HUDEP-2 (cell line): ENCODE measurements at regions not wholly inside any gene's neighbourhood (a gene's known extent, or its start where the extent isn't known, plus 50 kb on each side); places are given as distances from the start of the nearest gene placed in this dataset.

ENCODE experiments used
- DNase-seq, 76 experiments: peaks; one replicate each; lab custom pipeline; 2025; ENCODE audit not compliant: unreplicated experiment in 76 of 76; lab: John Stamatoyannopoulos, UW

DNA sequence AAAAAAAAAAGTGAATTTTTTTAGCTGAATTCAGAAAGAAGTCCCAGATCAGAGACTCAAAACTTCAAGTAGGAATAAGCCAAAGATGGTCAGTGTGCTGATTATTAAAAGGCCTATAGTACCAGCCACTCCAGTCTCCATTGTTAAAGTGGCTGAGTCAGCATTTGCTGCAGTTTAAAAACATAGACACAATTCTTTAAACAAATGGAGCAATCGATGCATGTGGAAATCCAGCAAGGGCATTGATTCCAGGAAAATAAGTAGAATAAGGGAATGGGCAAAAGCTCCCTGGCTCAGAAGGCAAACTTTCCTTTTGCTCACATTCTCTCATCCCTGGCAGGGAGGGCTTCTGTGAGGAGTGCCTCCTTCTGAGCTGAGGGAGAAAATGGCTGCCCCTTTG is 317.6 kb downstream of the LRIG3 start:
- no peak for DNase-seq

DNA sequence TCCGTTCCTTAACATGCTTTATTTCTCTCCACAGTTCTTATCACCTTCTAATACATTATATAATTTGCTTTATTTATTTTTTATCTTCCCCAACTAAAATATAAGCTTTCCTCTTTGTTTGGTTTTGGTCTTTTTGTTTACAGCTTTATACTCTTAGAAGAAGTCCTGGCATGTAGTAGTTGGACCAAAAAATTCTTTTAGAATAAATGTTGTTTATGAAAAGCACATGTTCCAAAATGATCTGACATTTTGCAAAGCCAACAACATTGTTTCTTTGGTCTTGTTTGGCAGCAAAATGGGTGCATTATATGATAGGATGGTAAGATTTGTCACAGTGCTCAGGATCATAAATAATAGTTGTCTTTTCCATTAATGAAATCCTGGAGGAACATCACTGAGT is 312.5 kb downstream of the LRIG3 start:
- no peak for DNase-seq

DNA sequence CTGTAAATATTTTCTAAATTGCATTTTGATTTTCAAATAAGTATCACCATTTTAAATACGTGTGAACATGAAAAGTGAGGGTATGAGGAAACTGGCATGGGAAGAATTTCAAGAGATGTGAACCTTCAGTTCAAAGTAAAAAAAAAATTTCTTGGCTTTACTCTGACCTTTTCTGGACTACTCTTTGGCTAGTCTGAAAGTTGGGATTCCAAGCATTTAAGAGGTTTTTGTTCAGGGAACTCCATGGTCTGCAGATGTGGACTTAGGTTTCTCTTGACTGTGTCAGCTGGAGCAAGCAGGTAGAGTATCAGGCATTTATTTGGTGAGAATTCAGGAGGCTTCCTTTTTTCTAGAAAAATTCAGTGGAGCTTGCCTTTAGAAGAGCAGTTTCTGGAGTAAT is 311.6 kb downstream of the LRIG3 start:
- no peak for DNase-seq

DNA sequence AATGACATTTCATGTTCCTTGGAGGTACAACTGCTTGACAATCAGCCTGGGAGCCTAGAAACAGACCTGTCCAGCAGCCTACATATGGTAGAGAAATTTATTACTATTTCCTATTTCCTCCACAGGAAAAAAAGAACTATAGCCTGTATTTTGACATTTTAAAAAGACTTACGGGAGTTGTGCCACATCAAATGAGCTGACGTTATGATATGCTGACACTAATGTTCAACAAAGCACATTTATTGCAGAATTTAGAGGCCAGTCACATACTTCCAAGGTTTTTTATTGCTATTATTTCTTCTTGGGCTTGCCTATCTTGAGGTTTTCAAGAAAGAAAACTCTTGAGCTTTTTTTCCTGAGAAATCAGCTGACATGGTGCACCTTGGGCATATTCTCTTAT is 305.3 kb downstream of the LRIG3 start:
- no peak for DNase-seq

DNA sequence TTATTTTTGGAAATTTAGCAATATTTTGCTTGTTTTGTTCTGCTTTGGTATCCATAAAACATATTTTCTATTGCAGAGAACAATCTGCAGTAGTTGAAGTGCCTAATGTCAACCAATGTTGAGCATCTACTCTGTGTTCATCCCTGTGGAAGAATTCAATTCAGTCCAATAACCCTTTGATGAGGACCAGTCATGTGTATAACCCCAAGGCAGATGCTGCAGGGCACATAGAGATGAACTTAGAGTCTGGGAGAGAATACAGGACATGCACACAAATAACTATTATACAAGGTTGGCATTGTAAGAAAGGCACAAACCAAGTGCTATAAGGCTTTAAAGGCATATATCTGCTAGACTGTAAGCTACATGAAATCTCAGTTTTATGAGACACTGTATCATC is 304.7 kb downstream of the LRIG3 start:
- DNase-seq = no peak

DNA sequence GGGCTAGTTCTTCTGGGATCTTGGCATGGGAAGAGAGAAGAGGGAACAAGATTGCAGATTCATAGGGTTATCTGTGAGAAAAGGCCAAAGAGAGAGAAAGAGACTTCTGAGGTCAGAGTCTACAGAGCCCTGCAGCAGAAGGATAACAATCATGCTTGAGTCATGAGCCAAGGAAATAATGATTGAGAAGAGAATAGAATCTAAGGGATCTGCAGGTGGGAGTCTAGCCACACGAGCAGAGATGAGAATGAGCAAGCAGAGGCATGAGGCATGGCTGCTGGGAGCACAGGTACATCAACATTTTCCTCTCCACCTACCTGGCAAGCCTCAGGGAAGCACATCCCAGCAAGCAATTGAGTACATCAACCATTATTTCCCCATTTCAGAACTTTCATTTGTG is 303.7 kb downstream of the LRIG3 start:
- DNase-seq = no peak

DNA sequence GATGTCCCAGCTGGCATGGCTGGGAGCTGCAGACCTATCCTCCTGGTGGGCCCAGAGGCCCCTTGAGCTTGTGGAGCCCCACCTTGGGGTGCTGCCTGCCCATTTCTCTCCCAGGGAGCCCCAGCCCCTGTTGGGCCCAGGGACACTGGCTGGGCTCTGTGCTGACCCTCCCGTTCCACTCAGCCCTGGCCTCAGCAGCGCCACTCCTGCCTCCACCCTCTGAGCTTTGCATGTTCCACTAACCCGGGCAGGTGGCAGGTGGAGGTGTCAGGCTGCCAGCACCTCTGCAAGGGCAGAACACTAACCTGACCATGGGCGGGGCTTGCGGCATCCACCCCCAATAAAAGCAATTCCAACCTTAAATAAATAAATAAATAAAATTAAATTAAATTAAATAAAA is 299.2 kb downstream of the LRIG3 start:
- no peak for DNase-seq

DNA sequence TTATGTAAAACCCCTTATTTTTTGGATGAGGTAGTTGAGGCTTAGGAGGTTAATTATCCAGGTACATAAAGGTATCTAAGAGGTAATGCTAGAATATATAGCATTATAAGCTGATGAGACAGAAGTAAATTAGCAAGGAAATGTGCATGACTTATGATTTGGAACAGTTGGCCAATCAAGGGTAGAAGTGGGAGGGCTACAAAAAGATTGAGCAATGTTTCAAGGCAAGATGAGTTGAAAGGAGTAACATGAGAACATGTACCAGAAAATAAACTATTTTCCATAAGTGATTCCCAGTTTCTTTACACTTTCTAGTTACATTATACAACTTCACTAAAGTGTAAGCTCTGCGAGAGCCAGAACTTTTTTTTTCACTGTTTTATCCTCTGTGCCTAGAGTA is 290.9 kb downstream of the LRIG3 start:
- no peak for DNase-seq

DNA sequence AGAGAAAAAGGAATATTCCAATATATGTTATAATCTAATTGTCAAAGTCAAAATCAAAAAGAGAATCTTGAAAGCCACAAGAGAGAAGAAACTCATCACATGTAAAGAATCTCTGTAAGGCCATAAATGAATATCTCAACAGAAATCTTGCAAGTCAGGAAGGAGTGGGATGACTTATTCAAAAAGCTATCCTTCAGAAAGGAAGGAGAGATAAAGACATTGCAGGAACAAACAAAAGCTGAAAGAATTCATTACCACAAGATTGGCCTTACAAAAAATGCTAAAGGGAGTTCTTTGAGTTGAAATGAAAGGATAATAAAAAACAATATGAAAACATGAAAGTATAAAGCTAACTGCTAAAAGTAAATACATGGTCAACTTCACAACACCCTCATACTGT is 286.8 kb downstream of the LRIG3 start:
- no peak for DNase-seq

DNA sequence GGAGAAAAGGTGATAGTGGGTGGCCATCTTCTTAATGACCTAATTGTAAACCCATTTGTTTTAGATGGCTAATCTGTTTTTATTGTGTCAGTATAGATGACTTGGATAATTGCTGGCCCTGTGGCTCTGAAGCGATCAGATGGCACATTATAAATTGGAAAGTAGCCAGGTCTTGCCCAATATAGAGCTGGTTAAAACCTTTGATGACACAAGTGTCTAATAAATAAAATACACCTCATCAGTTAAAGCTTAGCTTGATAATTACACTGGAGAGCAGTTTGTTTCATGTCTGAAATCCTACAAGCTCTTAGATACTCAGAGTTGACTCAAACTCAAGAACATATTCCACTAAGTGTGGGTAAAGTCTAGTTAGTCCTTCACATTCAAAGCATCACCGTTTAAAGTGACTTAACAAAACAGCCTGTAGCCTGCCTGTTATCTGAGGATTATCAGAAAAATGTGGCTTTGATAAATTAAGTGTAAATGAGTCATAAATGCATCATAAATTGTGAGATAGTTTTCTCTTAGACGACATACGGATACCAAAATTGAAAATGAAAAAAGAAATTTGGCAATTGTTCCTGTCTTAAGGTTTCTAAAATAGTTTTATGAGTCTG is 280.9 kb downstream of the LRIG3 start:
- peak in 1 of 76 experiments; percentile 46 for DNase-seq

DNA sequence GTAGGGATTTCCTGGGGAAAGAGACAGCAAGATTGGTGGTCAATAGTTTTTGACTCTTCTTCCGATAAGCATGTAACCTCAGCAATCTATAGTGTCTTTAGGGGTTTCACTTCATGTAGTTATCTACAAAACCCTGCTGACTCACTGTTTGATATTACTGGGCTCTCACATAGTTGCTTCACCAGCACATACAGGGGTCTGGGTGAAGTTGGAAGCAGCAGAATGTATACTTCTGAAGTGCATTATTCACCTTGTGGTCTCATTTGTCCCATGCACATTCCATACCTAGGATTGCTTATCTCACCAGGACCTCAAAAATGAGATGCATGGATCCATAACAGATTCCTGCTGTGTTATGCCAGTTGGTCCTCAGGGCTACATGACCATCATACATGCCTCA is 280.0 kb downstream of the LRIG3 start:
- DNase-seq = peak in 1 of 76 experiments; percentile 3

DNA sequence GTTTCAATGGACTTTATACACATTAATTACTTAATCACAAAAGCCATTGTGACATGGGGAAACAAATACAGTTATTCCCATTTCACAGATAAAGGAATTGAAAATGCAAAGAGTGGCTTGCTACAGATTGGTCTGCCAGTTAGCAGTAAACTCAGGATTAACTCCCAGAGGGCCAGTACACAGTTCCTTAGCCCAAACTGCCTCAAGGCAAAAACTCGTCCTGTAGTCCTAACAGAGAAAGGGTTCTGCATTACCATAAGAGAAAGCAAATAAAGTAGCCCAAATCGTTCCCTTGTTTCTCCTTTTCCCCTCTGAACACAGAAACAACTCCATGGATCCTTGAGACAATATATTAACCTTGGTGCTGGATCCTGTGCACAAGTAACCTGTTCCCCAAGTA is 274.4 kb downstream of the LRIG3 start:
- DNase-seq = no peak

DNA sequence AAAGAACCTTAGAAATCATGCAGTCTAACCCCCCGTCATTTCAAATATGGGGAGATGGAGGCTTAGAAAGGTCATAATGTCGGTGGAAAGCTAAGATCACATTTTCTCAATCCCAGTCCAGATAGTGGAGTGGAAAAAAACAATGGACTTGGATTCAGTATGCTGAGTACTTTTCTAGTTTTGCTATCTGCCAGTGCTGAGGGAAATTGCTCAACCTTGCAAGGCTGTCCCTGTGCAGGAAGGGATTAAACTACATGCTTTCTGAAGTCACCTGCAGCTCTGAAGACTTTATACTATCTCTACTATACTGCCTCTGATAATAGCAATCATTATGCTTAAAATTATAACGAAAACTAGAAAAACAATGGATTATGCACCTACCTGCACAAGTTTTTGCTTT is 272.8 kb downstream of the LRIG3 start:
- DNase-seq = no peak

DNA sequence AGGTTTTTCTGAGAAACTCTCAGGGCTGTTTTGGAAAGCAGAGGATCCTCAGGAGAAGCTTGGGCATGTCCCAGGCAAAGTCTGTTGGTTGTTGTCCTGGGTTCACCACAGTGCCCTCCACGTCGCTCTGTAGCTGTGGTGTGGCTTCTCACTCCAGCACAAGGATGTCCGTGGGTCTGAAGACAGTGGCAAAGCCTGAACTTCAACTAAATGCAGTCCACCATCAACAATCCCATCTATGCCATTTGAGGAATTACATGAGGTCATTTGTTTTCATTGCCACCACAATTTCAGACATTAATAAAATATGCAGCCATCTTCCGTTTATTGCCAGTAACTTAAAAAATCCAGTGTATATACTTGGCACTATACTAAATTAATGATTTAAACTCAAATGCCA is 272.1 kb downstream of the LRIG3 start:
- DNase-seq = no peak

DNA sequence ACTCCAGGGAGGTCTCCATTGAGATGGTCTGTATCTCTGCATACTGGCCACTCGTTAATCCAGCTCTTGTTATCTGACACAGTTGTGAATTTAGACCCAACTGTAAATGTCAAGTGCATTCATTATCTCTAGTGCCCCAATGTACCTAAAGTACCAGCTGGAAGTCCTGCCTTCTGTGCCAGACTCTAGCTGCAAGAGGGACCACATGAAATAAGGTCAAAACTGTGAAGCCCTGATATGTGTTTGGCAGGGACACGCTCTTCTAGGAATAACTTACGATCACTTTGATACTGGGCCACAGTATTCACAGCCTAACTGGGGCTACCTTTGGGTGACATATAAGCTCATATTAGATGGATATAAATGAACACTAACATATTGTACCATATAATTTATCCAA is 268.5 kb downstream of the LRIG3 start:
- peak in 29 of 76 experiments; percentile 5 to 90 (median 38) for DNase-seq

DNA sequence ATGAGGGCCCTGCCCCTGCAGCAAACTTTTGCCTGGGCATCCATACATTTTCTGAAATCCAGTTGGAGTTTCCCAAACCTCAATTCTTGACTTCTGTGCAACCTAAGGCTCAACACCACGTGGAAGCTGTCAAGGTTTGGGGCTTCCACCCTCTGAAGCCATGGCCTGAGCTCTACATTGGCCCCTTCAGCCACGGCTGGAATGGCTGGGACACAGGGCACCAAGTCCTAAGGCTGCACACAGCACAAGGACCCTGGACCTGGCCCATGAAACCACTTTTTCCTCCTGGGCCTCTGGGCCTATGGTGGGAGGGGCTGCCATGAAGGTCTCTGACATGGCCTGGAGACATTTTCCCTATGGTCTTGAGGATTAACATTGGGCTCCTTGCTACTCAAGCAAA is 266.3 kb downstream of the LRIG3 start:
- no peak for DNase-seq

DNA sequence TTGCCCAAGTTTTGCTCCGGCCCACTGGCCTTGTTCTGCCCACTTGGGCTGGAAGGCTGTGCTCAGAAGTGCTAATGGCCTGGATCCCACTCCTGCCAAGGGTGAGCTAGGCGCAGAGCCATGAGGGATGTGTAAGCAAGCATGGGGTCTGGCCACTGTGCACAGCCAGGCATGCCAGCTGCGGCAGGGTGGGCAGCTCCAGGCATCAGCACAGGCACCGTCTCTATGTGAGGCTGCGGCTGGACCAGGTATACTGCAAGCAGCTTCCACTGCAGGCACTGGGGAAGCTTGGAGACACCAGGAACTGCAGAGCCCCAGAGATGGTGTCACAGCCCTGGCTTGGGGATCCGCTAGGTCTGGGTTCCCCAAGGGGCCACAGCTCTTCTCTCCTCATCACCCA is 264.9 kb downstream of the LRIG3 start:
- no peak for DNase-seq

DNA sequence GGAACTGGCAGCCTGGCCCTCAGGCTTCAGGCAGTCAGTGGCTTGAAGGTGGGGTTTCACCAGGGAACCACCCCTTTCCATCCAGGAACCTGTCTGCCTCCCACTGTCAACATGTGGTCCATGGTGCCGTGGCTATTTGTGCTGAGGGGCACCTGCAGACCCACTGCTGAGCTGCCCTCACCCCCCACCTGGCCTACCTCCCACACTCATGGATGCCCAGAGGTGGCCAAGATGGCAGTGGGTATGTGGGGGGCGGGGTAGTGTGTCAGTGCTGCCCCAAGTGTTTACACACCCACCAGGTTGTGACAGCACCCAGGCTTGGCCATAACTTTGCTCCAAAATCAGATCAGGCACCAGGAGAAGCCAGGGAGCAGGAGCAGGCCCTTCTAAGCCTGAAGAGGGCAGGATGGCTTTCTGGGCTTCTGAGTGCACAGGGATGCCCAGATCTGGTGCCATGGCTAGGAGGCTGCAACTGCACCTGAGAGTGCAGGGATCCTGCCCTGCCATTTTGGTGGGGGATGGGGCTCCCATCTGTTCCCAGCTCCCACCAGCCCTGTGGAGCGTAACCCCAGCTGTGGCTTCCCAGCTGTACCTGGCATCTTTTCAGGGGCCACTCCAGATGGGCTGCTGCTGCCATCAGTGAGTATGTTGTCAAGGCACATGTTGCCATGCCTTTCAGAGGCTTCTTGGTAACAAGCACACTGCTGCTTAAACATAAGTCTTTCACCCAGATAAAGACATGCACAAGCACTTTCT is 263.9 kb downstream of the LRIG3 start:
- DNase-seq = no peak

DNA sequence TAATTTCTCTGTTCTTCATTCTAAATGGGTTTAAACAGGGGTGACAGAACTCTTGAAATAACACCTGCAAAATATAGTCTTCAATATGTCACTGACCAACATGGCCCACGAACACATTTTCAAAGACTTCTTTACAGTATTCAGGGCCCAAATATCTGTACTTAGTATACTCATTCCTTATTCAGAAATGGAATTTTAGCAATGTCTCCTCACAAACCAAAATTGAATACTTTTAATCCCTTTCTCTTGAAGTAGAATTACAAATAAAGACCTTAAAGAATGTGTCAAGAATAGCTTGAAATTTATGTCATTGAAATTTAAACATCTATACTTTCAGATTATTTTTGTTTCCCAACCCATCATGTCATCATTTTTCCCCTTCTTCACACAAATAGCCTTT is 263.1 kb downstream of the LRIG3 start:
- no peak for DNase-seq

DNA sequence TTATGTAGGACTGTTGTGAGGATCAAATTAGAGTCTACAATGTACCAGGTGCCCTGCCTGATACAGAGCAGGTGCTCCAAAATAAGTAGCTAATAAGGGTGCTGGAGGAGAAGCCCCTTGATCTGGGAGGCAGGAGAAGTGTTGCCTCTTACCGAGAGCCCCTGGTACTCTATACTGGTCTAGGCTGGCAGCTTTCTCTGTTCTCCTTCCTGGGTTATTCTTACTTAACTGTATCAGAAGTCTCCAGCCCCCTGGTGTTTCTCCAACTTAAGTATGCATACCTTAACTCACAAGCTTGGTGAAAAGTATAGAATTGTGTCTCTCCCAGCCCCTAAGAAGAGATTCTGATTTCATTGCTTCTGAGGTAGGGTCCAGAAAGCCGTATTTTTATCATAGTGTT is 254.9 kb downstream of the LRIG3 start:
- DNase-seq = no peak

DNA sequence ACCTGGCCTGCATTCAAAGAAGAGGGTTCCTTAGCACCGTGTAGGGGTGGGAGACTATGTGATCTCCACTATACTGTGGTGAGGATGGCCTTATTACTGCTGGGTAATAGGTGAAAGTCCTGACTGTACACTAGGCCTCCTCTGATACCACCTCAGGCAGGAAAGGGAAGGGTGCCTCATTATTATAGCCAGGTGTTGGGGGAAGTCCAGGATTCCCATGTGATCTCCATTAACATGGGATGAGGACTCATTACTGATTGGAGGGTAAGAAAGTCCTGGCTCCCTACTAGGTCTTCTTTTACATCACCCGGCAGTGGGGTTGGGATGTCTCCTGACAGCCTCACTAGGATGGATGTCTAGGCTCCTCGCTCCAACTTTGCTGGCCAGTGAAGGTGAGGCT is 252.1 kb downstream of the LRIG3 start:
- DNase-seq = no peak

DNA sequence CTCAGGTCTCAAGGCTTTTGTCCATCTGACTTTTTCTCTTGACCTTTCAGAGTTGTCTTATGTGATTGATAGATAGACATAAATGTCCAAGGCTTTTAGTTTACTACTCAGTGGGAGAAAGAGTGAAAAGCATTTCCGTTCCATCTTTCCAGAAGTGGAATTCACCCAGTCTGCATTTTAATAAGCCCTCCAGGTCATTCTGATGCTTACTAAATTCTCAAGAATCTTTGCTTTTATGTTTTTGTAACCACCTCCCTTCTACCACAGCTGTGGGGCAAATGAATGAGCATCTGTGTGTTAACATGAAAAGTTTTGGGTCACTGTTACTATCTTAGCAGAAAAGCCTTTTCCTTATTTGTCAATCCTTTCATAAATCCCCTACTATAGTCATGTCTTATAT is 251.4 kb downstream of the LRIG3 start:
- no peak for DNase-seq

DNA sequence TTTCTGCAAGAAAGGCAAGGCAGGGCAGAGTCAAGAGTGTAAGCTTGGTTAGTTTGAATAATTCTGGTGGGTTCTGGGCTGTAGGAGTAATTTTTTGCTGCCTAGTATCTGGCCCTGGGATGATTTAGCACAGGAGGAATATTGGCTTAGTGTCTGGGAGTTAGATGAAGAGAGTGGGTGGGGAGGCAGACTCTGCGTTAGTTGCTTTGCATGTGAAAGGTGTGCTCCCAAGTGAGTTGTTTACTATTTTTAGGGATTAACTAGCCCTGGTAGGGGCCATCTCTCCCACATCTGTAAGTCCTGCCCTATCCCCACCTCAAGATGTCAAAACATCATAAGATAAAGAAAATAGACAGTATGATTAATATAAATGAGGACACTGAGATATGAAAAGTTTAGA is 249.7 kb downstream of the LRIG3 start:
- no peak for DNase-seq
